ENCODE measurements at regions not wholly inside any gene's neighbourhood (a gene's known extent, or its start where the extent isn't known, plus 50 kb on each side); places are given as distances from the start of the nearest gene placed in this dataset.

DNA sequence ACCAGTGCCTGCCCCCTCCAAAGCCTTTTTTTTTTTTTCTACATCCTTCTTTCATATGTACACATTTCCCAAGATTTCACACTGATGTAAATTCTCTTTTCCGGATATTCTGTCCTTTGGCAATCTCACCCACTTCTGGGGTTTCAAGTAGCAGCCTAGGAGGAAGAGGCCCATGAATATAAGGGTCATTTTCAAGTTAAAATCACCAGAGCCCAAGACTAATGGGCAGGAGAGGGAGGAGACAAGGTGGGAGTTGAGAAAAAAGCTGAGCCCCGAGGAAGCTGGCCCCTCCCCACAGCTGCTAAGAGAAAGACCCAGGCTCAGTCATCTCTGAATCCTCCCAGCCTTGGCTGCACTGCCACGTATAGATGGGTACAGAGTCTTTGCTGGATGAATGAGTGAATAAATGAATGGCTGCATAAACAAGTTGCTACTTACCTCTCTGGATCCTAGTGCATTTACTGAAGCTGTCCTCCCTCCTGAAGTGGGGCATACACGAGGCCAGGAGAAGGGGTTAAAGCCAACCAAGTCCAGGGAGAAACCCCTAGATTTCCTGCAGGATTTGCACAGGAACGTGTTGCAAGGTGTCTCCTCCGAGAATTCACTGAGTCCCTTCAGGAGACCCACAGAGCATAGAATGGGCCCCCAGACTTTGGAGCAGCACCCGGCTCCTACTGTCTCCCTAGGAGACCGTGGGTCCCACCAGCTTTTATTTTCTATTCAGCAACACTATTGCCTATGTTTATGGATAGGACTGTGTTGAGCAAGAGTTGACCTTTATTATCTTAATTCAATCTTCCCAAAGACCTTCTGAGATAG, 100.8 kb upstream of the LIPC start:
- peaks cover 6% of the 10 kb centered on the region for H3K9me3 Mint-ChIP-seq
- Histone ChIP-seq H3K4me1 (ENCODE audit: control insufficient read depth, insufficient read depth, low read length) (peaks cover 16% of the 10 kb centered on the region), H3K27me3 (ENCODE audit: control insufficient read depth, insufficient read depth, low read length, poor library complexity, severe bottlenecking) (no peaks in the 10 kb centered on the region), H3K27ac (ENCODE audit: low read depth, low read length) (no peak overlapping the region), H3K9ac (ENCODE audit: extremely low read depth, low read length, poor library complexity, severe bottlenecking) (no peak overlapping the region), H3K9me3 (ENCODE audit: control insufficient read depth, low read length) (peaks cover 21% of the 10 kb centered on the region), H3K36me3 (ENCODE audit: control insufficient read depth, insufficient read depth, low read length) (no peaks in the 10 kb centered on the region), H3K4me3 (ENCODE audit: low read length) (no peak overlapping the region)
- peak overlapping the region; percentile 87 for H3K27ac Mint-ChIP-seq
- DNase-seq: peak; percentile 55
- WGBS, 2 experiments (ENCODE audit: insufficient coverage in 1 of 2, insufficient read length in 1 of 2): 71 to 77% methylated on average over 3 to 7 of the region's 8 CpGs
- H3K4me3 Mint-ChIP-seq: no peak overlapping the region
- no peaks in the 10 kb centered on the region for H3K36me3 Mint-ChIP-seq (ENCODE audit: low read depth)
- peaks cover 41% of the 10 kb centered on the region for H3K4me1 Mint-ChIP-seq
- peaks cover 3% of the 10 kb centered on the region for H3K27me3 Mint-ChIP-seq (ENCODE audit: insufficient read depth)
- TF ChIP-seq, protein P1, sequence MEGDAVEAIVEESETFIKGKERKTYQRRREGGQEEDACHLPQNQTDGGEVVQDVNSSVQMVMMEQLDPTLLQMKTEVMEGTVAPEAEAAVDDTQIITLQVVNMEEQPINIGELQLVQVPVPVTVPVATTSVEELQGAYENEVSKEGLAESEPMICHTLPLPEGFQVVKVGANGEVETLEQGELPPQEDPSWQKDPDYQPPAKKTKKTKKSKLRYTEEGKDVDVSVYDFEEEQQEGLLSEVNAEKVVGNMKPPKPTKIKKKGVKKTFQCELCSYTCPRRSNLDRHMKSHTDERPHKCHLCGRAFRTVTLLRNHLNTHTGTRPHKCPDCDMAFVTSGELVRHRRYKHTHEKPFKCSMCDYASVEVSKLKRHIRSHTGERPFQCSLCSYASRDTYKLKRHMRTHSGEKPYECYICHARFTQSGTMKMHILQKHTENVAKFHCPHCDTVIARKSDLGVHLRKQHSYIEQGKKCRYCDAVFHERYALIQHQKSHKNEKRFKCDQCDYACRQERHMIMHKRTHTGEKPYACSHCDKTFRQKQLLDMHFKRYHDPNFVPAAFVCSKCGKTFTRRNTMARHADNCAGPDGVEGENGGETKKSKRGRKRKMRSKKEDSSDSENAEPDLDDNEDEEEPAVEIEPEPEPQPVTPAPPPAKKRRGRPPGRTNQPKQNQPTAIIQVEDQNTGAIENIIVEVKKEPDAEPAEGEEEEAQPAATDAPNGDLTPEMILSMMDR (conservative IDR thresholded peaks at IDR 0.05): no peak

- Histone ChIP-seq H3K36me3 (ENCODE audit: control insufficient read depth, insufficient read depth, low read length) (no peaks in the 10 kb centered on the region), H3K27ac (ENCODE audit: low read depth, low read length) (peak overlapping the region; percentile 78), H3K9ac (ENCODE audit: extremely low read depth, low read length, poor library complexity, severe bottlenecking) (no peak overlapping the region), H3K27me3 (ENCODE audit: control insufficient read depth, insufficient read depth, low read length, poor library complexity, severe bottlenecking) (no peaks in the 10 kb centered on the region), H3K9me3 (ENCODE audit: control insufficient read depth, low read length) (peaks cover 21% of the 10 kb centered on the region), H3K4me3 (ENCODE audit: low read length) (peak overlapping the region; percentile 48), H3K4me1 (ENCODE audit: control insufficient read depth, insufficient read depth, low read length) (peaks cover 16% of the 10 kb centered on the region)
- WGBS, 2 experiments (ENCODE audit: insufficient coverage in 1 of 2, insufficient read length in 1 of 2): 88% methylated on average over 2 of the region's 2 CpGs; no CpG with 5 or more reads in 1 of the 2 experiments
- peak overlapping the region; percentile 87 for H3K27ac Mint-ChIP-seq
- H3K4me1 Mint-ChIP-seq: peaks cover 43% of the 10 kb centered on the region
- no peak for DNase-seq
- H3K4me3 Mint-ChIP-seq: peak overlapping the region; percentile 6
- TF ChIP-seq, protein P1 (conservative IDR thresholded peaks at IDR 0.05): no peak
- H3K9me3 Mint-ChIP-seq: peaks cover 6% of the 10 kb centered on the region
- no peaks in the 10 kb centered on the region for H3K36me3 Mint-ChIP-seq (ENCODE audit: low read depth)
- peaks cover 3% of the 10 kb centered on the region for H3K27me3 Mint-ChIP-seq (ENCODE audit: insufficient read depth)
Observed at GRCh38 chr15:58331560-58331912, 100.3 kb upstream of the LIPC start.

DNA sequence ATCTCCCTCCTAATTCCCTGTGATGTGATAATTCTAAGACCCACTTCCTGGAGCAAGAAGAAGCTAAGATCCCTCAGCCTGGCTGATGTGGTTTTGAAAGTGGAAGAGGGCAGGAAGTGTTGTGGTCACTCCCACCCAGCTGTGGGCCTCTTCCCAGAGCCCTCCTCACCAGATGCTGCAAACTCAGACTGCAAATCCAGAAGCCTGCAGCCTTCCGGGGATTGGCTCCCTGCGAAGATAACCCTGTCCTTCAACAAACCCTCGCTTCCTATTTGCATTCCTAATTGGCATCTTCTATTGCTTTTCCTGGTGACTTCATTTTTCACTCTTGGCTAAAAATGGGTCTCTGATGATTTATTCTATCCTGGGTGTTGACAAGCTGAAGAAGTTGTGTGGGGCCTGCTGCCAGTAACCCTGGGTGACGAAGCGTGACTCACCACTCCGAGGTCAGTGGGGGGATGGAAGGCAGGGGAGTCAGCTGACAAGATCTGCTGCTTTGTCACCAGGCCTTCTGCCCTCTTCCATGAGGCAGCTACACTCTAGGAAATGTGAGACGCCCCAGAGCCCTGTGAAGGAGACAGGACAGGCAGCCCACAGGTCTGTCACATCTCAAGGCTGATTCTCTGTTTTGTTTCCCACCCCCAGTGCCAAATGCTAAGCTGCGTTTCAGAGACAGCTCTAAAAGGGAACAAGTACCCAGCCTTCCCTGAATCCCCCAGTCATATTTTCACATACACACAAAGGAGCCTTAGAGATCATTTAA, 99.7 kb upstream of the LIPC start:
- H3K36me3 ChIP-seq (ENCODE audit: control insufficient read depth, insufficient read depth, low read length): no peaks in the 10 kb centered on the region
- peaks cover 16% of the 10 kb centered on the region for H3K4me1 ChIP-seq (ENCODE audit: control insufficient read depth, insufficient read depth, low read length)
- peaks cover 4% of the 10 kb centered on the region for H3K9me3 Mint-ChIP-seq
- peaks cover 21% of the 10 kb centered on the region for H3K9me3 ChIP-seq (ENCODE audit: control insufficient read depth, low read length)
- H3K4me3 ChIP-seq (ENCODE audit: low read length): peak overlapping the region; percentile 48
- no peak overlapping the region for H3K9ac ChIP-seq (ENCODE audit: extremely low read depth, low read length, poor library complexity, severe bottlenecking)
- H3K27ac Mint-ChIP-seq: peak overlapping the region; percentile 87
- peaks cover 3% of the 10 kb centered on the region for H3K27me3 Mint-ChIP-seq (ENCODE audit: insufficient read depth)
- H3K36me3 Mint-ChIP-seq (ENCODE audit: low read depth): no peaks in the 10 kb centered on the region
- WGBS, 2 experiments (ENCODE audit: insufficient coverage in 1 of 2, insufficient read length in 1 of 2): 31 to 41% methylated on average over 6 to 8 of the region's 8 CpGs
- no peaks in the 10 kb centered on the region for H3K27me3 ChIP-seq (ENCODE audit: control insufficient read depth, insufficient read depth, low read length, poor library complexity, severe bottlenecking)
- peak overlapping the region; percentile 6 for H3K4me3 Mint-ChIP-seq
- peak; percentile 93 for DNase-seq
- TF ChIP-seq, protein P1 (conservative IDR thresholded peaks at IDR 0.05): no peak
- H3K4me1 Mint-ChIP-seq: peaks cover 43% of the 10 kb centered on the region
- peak overlapping the region; percentile 78 for H3K27ac ChIP-seq (ENCODE audit: low read depth, low read length)

Measured in endodermal cell (in vitro differentiated cells).